GM12875 (cell line): ENCODE measurements at regions not wholly inside any gene's neighbourhood (a gene's known extent, or its start where the extent isn't known, plus 50 kb on each side); places are given as distances from the start of the nearest gene placed in this dataset.

ENCODE experiments used
- H3K4me3 ChIP-seq: one replicate; pipeline ENCODE4 v1.5.1; 2011; ENCODE audit warnings: low read depth, low read length, control low read depth
- CTCF ChIP-seq: IDR thresholded peaks from 2 replicates; pipeline ENCODE4 v1.5.1; 2011; ENCODE audit warnings: low read depth, mild to moderate bottlenecking, control low read depth, inconsistent platforms, low read length, moderate library complexity, borderline replicate concordance; ENCODE audit not compliant: insufficient read depth

- H3K4me3 ChIP-seq = no peak overlapping the region
- no peak for TF ChIP-seq CTCF
These were observed 917.0 kb downstream of the TUSC7 start for GRCh38 chr3:117626577-117626976.

GRCh38 chr3:117628823-117629291 lies 919.3 kb downstream of the TUSC7 start:
- no peak for TF ChIP-seq CTCF
- no peak overlapping the region for H3K4me3 ChIP-seq

GRCh38 chr3:117629505-117629904 lies 919.9 kb downstream of the TUSC7 start:
- no peak overlapping the region for H3K4me3 ChIP-seq
- TF ChIP-seq CTCF = no peak

- TF ChIP-seq CTCF = no peak
- H3K4me3 ChIP-seq = no peak overlapping the region
These were observed 920.9 kb downstream of the TUSC7 start for GRCh38 chr3:117630469-117630868.

- no peak for TF ChIP-seq CTCF
- H3K4me3 ChIP-seq = no peak overlapping the region
These were observed 921.3 kb downstream of the TUSC7 start for GRCh38 chr3:117630885-117631284.

GRCh38 chr3:117631781-117632180 lies 922.2 kb downstream of the TUSC7 start:
- no peak for TF ChIP-seq CTCF
- H3K4me3 ChIP-seq = no peak overlapping the region

- H3K4me3 ChIP-seq = no peak overlapping the region
- no peak for TF ChIP-seq CTCF
These were observed 922.6 kb downstream of the TUSC7 start for GRCh38 chr3:117632191-117632590.
